GM12891 (cell line): ENCODE measurements at regions not wholly inside any gene's neighbourhood (a gene's known extent, or its start where the extent isn't known, plus 50 kb on each side); places are given as distances from the start of the nearest gene placed in this dataset.

Experiments used
- DNase-seq: peaks from one replicate; pipeline ENCODE4 v3.0.0; 2011; ENCODE audit warnings: low spot score; ENCODE audit not compliant: insufficient read length
- FAIRE-seq: peaks from 2 replicates; lab custom pipeline; 2011; peaks lifted over from hg19 to GRCh38; lab: Jason Lieb, UNC
- PAX5 ChIP-seq: IDR thresholded peaks from 2 replicates; pipeline ENCODE4 v1.6.1; 2011; ENCODE audit warnings: low read length, moderate library complexity, mild to moderate bottlenecking; ENCODE audit not compliant: insufficient read depth, severe bottlenecking
- POLR2A ChIP-seq: IDR thresholded peaks from 2 replicates; pipeline ENCODE4 v1.6.1; 2011; ENCODE audit warnings: low read depth, low read length, control low read depth
- POLR2AphosphoS5 ChIP-seq: IDR thresholded peaks from 2 replicates; pipeline ENCODE4 v1.6.1; 2011; ENCODE audit warnings: low read depth, low read length, control low read depth
- POU2F2 ChIP-seq: IDR thresholded peaks from 2 replicates; pipeline ENCODE4 v1.6.1; 2011; ENCODE audit warnings: low read depth, mild to moderate bottlenecking, control low read depth, low read length, moderate library complexity
- SPI1 ChIP-seq: IDR thresholded peaks from 2 replicates; pipeline ENCODE4 v1.6.1; 2011; ENCODE audit warnings: low read depth, low read length, control low read depth
- TAF1 ChIP-seq: IDR thresholded peaks from 2 replicates; pipeline ENCODE4 v1.6.1; 2011; ENCODE audit warnings: low read depth, low read length, control low read depth

DNA sequence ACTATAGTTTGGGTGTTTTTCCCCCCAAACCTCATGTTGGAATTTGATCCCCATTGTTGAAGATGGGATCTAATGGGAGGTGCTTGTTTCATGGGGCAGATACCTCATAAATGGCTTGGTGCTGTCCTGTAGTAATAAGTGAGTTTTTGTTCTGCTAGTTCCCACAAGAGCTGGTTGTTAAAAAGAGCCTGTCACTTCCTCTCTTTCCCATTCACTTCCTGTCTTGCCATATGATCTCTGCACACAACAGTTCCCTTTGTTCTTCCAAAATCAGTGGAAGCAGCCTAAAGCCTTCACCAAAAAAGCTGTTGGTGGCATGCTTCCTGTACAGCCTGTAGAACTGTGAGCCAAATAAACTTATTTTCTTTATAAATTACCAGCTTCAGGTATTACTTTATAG, 768.2 kb upstream of the VRK2 start:
- TF ChIP-seq TAF1, result no peak
- no peak for TF ChIP-seq POLR2AphosphoS5
- TF ChIP-seq PAX5, result no peak
- no peak for TF ChIP-seq POLR2A
- TF ChIP-seq POU2F2, result no peak
- TF ChIP-seq SPI1, result no peak
- DNase-seq, result no peak
- FAIRE-seq, result no peak

GRCh38 chr2:57291209-57291608, 755.4 kb upstream of the VRK2 start:
- FAIRE-seq, result no peak
- TF ChIP-seq POU2F2 (no peak), POLR2AphosphoS5 (no peak), TAF1 (no peak), SPI1 (no peak), POLR2A (no peak), PAX5 (no peak)

DNA sequence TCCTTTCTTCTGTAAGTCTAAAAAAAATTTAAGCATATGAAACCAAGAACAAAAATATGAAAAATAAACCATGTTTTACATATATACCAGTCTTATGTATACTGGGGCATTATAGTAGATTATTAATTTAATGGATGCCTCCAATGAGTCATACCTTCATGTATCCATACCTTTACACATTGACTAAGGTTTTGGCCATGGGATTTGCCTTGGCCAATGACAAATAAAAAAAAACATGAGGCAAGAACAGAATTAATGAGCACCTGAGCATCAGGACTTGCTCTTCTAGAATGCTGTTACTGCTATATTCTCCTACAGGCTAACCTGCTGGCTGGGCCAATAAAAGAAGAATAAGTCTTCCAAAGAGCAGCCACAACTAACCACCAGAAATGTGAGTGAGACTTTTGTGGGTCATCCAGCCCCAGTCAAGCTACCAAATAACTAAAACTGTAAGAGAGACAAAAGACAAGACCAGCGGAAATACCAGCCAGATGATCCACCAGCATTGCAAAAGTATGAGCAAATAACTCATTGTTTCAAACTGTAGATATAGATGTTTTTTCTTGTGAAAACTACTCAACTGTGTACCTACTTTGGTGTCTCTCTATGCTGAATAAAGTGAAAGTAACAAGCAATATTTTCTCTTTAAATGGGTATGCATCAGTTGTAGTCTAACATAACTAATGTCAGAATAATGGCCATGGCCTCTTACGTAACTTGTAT, 749.6 kb upstream of the VRK2 start:
- TF ChIP-seq PAX5 (no peak), POLR2A (no peak), POU2F2 (no peak), TAF1 (no peak), POLR2AphosphoS5 (no peak), SPI1 (no peak)
- FAIRE-seq (no peak), DNase-seq (no peak)

More at GRCh38 chr2:57291209-57291608, 755.4 kb upstream of the VRK2 start:
- no peak for DNase-seq

DNA sequence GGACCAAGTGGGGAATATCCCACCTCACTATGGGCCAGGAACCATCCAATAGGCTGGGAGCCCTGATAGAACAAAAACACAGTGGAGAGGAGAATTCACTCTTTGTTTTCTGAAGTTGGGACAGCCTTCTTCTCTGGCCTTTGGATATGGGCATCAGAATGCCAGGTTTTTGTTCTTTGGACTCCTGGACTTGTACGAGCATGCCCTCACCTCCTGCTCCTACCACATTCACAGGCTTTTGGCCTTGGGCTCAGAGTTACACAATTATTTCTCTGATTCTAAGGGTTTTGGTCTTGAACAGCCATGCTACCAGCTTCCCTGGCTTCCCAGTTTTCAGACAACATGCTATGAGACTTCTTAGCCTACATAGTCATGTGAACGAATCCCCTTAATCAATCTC, 732.9 kb upstream of the VRK2 start:
- FAIRE-seq (no peak), DNase-seq (no peak)
- TF ChIP-seq SPI1 (no peak), PAX5 (no peak), TAF1 (no peak), POU2F2 (no peak), POLR2A (no peak), POLR2AphosphoS5 (no peak)

DNA sequence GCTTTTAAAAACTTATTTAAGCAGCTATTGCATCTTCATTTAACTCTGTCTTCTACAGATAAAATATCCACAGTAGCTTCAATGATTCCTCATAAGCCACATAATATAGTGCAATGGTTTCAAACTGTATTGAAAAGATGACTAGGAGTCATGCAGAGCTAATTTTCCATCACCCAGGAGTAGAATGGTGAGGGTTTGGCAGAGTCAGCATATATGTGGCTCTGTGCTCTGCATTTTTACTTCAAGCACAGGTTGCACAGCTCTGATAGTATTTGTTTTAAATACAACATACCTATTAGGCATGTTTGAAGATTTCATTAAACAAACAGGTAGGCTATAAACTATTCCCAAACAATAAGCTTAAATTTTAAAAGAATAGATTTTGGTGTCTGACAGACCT, 731.9 kb upstream of the VRK2 start:
- TF ChIP-seq SPI1, result no peak
- no peak for TF ChIP-seq POU2F2
- no peak for TF ChIP-seq POLR2A
- TF ChIP-seq PAX5, result no peak
- TF ChIP-seq POLR2AphosphoS5, result no peak
- no peak for TF ChIP-seq TAF1
- DNase-seq (no peak), FAIRE-seq (no peak)

GRCh38 chr2:57330447-57330846, 716.2 kb upstream of the VRK2 start:
- FAIRE-seq (no peak), DNase-seq (no peak)
- no peak for TF ChIP-seq POLR2A
- TF ChIP-seq PAX5, result no peak
- TF ChIP-seq SPI1, result no peak
- TF ChIP-seq POU2F2, result no peak
- no peak for TF ChIP-seq POLR2AphosphoS5
- no peak for TF ChIP-seq TAF1

DNA sequence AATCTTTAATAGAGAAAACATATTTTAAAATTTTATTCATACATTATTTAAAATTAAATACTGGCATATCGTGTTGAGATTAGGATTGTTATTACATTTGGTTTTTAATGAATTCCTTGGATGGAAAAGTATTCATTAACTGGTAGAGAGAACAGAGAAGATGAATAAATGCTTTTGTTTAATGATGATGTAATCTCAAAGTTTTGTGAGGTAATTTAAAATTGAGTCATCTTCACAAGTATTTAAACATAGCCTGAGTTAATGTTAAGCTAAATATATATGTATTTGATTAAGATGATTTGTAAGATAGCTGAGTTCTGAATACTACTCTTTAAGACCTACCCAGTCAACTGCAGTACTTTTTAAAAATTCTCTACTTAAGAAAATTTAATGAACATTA, 713.4 kb upstream of the VRK2 start:
- DNase-seq (no peak), FAIRE-seq (no peak)
- no peak for TF ChIP-seq PAX5
- TF ChIP-seq POU2F2, result no peak
- TF ChIP-seq POLR2A, result no peak
- no peak for TF ChIP-seq SPI1
- TF ChIP-seq TAF1, result no peak
- no peak for TF ChIP-seq POLR2AphosphoS5

GRCh38 chr2:57343391-57344006, 703.1 kb upstream of the VRK2 start:
- DNase-seq (no peak), FAIRE-seq (no peak)
- TF ChIP-seq PAX5 (no peak), POLR2AphosphoS5 (no peak), SPI1 (no peak), TAF1 (no peak), POLR2A (no peak)

GRCh38 chr2:57368190-57368589, 678.4 kb upstream of the VRK2 start:
- DNase-seq (no peak), FAIRE-seq (no peak)
- no peak for TF ChIP-seq POLR2A
- TF ChIP-seq POU2F2, result no peak
- no peak for TF ChIP-seq PAX5
- no peak for TF ChIP-seq TAF1
- TF ChIP-seq POLR2AphosphoS5, result no peak
- no peak for TF ChIP-seq SPI1
